B cell (primary cell): ENCODE measurements at regions not wholly inside any gene's neighbourhood (a gene's known extent, or its start where the extent isn't known, plus 50 kb on each side); places are given as distances from the start of the nearest gene placed in this dataset.

Experiments
- CTCF ChIP-seq: fragments of 200-600 bp; IDR thresholded peaks from one replicate; pipeline ENCODE4 v1.8.0; 2022; ENCODE audit warnings: antibody characterized with exemption, mild to moderate bottlenecking
- EZH2 ChIP-seq: IDR thresholded peaks from 2 replicates; pipeline ENCODE4 v1.6.1; 2012; ENCODE audit warnings: borderline replicate concordance, low read depth, mild to moderate bottlenecking, moderate library complexity, low read length; ENCODE audit not compliant: insufficient read depth, poor library complexity, severe bottlenecking

DNA sequence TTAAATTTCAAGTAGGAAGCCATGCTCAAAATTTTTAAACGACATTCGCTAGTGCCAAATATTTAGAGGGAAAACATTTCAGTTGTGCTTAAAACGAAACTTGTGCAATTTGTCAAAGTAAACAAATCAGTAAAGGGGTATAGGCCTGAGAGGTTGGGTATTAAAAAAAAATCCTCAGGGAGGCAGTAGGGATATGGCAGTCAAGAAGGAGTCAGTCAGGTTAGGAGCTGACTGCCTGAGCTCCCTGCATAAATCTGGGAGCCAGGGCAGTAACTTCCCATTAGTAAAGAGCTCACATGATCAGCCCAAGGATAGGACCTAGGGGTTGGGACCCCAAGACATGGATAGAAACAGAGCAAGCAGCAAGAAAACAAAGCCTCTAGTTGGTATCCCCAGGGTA lies 120.7 kb upstream of the STAC start:
- no peak for TF ChIP-seq CTCF
- TF ChIP-seq EZH2: no peak
